ENCODE measurements at regions not wholly inside any gene's neighbourhood (a gene's known extent, or its start where the extent isn't known, plus 50 kb on each side); places are given as distances from the start of the nearest gene placed in this dataset.
"Not testable (repeated sequence)": the region's sequence is repeated elsewhere in the genome, so short reads cannot be mapped to it uniquely, and the experiment has no call there.

DNA sequence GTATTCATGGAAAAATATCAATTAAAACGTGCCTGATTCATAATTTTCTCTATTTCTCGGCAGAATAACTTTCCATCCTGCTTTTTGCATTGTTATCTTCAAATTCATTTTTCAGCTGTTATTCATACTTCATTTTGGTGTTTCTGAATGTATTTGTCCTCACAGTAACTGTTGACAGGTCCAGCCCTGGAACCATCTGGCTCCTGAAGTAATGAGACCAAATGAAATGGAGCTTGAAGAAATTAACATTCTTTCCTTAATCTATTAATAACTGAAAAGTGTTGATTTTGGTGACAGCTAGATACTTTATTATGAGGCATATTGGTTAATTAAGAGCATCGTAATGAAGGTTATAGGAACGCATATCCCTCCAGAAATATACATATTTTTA is 257.0 kb upstream of the MINDY3 start:
- no peak for FAIRE-seq

DNA sequence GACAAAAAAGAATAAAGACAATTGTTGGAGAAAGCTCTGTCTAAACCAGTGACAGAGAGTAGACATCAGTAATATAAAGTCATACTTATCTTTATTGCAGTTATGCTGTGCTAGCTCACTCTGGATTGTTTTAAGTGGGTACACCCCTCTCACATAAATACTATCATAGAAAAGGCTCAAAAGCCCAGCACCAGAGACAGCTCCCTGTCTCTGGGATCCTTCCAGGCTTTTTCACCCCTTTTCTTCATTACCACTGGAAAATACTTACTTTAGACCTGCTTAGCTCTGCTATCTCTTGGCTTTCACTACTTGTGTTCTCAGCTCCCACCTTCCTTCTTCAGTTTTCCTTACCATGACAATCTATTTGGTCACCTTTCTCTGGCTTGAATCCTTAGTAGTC is 259.1 kb upstream of the MINDY3 start:
- no peak for FAIRE-seq

DNA sequence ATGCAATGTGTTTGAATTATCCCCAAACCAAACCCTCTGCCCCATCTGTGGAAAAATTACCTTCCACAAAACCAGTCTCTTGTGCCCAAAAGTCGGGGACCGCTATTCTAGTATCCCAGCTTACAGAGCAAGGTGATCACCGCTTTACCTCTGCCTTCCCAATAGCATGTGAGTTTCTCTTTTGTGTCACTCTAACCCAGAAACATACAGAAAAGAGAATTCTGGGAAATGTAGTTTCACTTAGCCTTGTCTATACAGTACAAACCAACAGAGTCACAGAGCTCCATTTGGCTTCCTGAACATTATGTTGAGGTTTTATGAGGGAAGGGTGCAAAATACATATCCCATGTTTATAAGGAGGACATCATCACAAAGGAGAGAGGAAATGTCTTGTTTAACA is 260.3 kb upstream of the MINDY3 start:
- FAIRE-seq, result no peak

DNA sequence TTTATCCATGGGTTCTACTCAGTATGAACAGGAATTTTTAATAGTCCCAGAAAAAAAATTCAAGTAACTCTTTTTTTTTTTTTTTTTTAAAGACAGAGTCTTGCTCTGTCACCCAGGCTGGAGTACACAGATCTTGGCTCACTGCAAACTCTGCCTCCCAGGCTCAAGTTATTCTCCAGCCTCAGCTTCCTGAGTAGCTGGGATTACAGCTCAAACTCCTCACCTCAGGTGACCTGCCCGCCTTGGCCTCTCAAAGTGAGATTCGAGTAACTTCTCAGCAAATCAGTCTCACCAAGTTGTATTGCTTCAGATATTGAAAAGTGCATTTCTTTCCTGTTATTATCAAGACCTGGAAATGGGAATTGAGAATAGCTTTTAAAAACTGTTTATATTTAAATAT is 281.2 kb upstream of the MINDY3 start:
- no peak for FAIRE-seq

DNA sequence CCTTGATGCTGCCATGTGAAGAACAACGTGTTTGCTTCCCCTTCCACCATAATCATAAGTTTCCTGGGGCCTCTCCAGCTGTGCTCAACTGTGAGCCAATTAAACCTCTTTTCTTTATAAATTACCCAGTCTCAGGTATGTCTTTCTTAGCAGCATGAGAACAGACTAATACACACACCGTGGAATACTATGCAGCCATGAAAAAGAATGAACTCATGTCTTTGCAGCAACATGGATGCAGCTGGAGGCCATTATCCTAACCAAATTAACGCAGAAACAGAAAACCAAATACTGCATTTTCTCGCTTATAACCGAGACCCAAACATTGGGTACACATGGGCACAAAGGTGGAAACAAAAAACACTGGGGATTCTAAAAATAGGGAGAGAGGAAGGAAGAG is 286.7 kb upstream of the MINDY3 start:
- no peak for FAIRE-seq

DNA sequence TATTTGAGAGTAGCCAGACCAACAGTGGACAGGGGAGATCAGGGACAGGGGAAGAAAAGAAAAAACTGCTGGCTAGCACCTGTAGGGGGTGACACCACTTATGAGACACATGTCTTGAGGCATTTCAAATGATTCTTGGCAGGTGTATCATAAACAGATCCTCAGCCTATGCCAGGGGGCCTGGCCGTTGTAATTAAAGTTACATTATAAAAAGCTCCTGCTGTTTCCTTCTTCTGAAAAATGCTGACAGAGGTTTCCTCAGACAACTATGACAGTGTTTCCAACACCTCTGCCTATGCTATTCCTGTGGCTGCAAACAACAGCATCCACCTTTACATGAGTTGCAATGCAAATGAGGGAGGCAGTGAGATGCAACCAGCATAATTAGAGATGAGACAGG is 281.0 kb upstream of the PTER start:
- FAIRE-seq, result no peak

DNA sequence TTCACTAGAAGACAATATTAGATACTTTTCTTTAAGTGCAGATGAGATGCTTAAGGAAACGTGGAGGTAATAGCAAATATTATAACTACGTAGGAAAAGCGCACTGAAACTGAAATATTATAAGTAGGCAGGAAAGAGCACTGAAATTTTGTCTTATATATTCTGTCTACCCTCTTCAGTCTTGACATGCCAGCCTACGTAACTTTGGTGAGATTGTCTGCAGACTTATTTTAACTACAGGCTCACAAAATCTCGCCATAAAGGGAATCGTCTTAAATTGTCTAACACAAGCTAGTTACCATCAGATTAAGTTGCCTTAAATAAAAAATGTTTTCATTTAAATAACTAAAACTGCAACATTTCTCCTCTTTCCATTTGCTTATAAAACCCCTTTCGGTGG is 280.1 kb upstream of the PTER start:
- FAIRE-seq, result no peak

DNA sequence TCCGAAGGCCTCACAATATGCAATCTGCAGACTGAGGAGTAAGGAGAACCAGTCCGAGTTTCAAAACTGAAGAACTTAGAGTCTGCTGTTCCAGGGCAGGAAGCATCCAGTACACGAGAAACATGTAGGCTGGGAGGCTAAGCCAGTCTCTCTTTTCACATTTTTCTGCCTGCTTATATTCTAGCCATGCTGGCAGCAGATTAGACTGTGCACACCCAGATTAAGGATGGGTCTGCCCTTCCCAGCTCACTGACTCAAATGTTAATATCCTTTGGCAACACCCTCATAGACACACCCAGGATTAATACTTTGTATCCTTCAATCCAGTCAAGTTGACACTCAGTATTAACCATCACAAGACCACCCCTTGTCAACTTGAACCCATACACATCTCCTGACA is 271.7 kb upstream of the PTER start:
- not testable (repeated sequence) for FAIRE-seq

DNA sequence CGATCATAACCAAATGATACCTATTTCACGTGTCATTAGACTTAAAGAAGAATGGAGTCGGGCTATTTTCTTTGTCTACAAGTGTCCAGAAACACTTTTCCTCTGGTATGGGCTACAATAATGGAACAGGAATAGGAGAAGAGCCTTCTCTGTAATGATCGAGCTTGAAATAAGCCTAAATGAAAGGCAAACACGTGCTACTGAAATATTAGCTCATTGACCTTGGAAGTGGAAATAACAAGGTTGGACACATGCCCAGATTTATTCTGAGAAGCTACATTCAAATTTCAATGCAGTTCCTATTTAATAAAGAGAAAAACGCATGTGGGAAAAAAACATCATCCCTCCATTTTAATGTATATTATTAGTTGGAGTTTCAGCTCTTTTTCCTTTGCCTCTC is 254.7 kb upstream of the PTER start:
- FAIRE-seq, result no peak

DNA sequence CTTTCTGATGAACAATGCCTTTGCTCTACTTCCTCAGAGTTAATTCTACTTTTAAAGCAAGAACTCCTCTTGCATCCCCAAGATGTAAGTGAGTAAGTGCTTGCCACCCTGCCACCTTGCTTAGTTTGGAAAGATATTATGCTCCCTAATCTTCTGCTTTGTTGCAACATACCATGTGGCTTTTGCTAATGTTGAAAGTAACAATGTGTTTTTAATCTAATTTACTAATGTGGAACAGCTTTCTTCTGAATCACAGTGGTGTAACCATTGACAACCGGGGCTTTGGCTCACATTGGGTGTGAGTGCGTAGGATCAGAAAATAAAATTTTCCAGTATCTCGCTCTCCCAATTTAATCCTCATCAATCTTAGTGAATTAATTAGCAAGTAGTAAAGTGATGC is 254.1 kb upstream of the PTER start:
- no peak for FAIRE-seq

DNA sequence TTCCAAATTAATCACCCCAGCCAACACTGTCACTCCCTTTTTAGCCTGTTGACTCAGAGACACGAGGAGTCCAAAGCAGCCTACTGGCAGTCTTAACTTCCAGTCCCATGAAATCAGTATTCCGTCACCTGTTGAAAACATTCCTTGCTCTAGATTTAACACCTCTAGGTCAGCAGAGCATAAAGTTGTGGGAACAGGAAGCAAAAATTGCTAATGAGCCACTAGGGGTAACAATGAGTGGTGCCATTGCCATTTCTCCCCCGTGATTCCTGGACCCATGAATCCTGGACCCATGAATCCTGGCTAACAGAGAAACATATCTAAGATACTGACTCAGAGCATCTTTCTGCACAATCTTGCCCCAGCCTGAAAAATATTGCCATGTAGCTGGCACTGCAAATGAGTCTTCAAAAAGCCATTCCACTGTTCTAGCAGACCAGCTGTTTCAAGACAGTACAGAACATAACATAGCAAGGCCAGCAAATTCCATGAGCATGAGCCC is 252.7 kb upstream of the PTER start:
- FAIRE-seq, result no peak

DNA sequence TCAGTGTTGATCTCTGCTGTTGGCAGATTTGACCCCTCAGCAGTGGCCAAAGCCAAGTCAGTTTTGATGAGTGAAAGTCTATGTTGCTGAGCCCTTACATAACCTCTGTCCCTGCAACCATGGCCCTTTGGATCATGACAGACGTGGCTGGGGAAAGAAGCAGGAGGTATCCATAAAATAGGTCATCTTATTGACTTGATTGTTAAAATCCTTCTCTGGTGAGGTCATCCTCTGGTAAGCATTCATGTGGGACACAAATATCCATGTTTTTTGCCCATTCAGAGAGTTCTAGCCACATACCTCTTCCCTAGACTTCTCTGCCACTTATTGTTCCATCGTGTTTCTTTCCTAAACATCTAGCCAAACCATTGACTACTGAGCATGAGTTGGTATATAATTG is 251.9 kb upstream of the PTER start:
- no peak for FAIRE-seq

DNA sequence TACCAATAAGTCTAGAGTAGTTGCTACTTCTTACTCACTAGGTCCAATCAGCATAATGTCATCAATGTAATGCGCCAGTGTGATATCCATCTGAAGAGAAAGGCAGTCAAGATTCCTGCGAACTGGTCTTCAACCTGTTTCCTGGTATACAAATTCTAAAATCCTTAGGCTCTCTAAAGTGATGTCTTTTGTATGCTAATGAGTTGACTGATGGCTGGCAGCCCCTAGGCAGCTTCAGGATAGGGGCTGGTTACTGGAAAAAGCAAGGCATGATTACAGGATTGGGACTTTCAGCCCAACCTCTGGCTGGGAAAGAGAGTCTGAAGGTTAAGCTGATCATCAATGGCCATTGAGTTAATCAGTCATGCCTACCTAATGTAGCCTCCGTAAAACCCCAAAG is 250.2 kb upstream of the PTER start:
- FAIRE-seq, result no peak

DNA sequence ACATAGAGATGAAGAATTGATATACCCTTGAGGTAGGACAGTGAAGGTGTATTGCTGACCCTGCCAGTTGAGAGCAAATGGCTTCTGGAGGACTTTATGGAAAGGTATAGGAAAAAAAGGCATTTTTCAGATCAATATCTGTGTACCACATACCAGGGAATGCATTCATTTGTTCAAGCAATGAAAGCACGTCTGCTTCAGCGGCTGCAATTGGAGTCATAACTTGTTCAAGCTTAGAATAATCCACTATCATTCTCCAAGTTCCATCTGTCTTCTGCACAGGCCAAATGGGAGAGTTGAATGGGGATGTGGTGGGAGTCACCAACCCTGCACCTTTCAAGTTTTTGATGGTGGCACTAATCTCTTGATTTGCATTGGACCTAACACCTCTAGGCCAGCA is 249.6 kb upstream of the PTER start:
- FAIRE-seq, result no peak

DNA sequence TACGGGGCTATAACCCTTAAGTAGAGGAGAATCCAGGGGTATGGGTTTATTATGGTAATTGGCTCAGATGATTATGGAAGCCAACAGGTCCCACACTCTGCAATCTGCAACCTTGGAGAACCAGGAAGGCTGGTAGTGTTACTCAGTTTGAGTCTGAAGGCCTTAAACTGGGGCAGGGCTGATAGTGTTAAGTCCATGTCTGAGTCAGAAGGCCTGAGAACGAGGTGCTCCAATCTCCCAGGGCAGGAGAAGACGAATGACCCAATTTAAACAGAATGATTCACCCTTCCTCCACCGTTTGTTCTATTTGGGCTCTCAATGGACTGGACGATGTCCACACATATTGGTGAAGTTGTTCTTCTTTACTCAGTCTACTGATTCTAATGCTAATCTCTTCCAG is 244.5 kb upstream of the PTER start:
- no peak for FAIRE-seq

DNA sequence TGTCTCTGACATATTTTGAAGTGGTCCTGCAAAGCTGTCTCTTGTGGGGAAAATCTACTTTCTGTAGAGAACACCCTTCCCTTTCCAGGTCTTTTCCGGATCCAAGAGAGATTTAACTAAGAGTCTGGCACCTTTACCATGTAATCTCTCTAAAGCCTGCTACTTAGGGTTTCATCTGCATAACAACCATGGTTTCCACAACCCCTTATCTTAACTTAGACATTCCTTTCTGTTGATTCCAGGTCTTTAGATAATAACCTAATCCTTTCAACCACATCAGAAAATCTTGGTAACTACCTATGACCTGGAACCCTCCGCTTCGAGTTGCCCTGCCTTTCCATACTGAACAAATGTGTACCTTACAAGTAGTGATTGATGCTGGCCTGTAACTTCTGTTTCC is 243.6 kb upstream of the PTER start:
- FAIRE-seq, result no peak

DNA sequence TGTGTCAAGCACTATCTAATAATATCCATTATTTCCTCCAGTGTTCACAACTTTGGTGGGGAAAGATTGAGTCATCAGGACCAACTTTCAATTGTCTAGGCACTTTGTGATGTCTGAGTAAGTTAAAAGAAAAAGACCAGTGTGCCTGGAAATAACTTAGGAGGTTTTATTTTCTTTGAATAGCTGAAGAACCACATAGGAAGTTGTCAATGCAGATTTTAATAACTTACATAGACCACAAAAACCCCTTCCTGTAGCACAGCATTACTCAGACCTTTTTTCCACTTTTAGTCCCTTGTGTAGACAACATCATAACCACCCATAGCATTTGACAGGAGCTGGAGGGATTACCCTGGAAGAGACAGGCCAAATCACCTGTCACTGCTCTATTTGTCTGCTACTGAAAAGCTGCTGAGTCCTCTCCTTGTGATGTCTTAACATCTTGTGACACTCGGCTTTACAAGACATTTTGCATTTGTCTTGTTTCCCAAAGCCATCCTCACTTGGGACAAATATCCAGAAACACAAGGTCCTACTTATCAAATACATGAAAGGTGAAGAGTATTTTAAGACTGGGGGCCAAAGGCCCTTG is 241.5 kb upstream of the PTER start:
- no peak for FAIRE-seq

DNA sequence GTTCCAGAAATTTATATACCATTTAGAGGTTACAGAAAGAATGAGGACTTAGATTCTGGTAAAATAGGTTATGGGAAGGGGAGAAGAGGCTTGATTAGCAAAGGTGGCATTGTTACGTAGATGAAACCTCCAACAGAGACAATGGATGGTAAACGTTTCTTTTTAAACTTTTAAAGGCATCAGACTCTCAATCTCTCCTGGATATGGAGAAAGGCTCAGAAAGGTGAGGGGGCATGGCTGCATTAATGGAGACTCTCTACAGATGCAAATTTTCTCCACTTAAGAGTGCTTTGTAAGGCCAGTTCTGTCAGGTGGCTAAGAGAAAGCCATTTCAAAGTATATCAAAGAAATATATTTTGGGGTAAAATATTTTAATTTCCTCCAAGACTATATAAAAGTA is 240.9 kb upstream of the PTER start:
- no peak for FAIRE-seq

DNA sequence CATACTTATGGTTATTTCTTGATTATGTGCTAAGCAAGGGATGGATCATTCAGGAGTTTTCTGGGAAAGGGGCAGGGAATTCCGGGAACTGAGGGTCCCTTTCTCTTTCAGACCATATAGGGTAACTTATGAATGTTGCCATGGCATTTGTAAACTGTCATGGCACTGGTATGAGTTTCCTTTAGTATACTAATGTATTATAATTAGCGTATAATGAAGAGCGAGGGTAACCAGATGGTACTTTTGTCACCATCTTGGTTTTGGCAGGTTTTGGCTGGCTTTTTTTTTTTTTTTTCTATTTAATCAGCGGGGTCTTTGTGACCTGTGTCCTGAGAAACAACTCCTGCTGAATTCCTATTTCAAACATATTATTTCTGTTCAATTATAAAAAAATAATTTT is 237.6 kb upstream of the PTER start:
- no peak for FAIRE-seq

DNA sequence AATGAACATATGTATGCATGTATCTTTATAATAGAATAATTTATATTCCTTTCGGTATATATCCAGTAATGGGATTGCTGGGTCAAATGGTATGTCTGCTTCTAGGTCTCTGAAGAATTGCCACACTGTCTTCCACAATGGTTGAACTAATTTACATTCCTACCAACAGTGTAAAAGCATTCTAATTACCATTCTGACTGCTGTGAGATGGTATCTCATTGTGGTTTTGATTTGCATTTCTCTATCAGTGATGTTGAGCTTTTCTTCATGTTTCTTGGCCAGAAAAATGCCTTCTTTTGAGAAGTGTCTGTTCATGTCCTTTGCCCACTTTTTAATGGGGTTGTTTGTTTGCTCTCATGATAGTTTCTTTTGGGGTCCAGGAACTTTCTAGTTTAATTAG is 213.2 kb upstream of the PTER start:
- not testable (repeated sequence) for FAIRE-seq

DNA sequence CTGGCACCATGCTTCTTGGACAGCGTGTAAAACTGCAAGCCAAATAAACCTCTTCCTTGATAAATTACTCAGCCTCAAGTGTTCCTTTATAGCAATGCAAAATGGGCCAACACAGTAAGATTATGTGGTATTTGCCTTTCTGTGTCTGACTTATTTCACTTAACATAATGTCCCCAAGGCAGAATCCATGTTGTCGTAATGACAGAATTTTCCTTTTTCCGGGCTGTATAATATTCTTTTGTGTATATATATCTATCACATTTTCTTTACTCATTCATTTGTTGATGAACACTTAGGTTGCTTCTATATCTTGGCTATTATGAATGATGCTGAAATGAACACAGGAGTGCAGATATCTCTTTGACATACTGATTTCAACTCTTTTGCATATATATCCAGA is 209.1 kb upstream of the PTER start:
- no peak for FAIRE-seq

DNA sequence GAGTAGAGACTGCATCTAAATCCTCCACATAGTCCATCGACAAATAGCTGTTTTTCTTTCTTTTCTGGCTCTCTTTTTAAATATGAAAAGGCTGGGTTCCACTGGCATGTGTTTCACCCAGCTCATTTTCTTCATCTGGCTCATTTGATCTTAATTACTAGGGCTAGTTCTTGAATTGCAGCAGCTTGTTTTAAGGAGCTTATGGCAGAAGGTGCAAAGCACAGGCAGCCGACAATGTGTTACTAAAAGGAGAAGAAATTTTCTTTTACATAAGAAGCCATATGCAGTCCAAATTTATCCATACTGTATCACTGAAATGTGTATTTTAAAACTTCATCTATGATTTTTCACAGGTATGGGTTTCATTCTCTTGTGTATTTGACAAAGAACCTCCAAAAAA is 205.6 kb upstream of the PTER start:
- no peak for FAIRE-seq

DNA sequence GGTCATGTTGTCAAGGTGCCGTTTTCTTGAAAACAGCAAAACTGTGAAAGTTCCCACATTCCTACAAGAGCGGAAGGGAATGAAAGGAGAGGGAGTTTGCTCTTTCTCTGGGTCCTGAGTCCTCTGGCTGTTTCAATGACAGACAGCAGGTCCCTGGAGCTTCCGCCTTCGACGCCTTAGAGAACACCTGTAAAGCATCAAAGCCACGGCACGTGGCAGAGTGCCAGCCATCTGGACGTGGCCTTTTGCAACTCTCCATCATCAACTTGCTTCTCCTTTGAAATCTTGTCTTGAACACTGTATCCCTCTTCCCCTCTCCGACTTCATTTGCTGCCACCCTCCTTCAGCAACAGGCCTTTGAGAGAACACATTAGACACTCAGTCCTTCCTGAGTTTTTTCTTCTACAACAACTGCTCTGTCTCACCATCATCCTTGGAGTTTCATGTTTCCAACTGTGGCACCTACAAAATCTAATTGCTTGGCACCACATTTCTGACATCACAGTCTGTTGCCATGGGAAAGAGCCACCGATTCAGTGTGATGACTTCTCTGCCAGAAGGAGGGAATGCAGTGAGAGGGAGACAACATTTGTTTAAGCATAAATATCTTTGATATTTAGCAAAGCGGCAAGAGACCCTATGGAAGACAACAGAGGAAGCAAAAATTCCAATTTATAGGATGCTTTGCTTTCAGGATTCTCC is 204.9 kb upstream of the PTER start:
- FAIRE-seq, result no peak

DNA sequence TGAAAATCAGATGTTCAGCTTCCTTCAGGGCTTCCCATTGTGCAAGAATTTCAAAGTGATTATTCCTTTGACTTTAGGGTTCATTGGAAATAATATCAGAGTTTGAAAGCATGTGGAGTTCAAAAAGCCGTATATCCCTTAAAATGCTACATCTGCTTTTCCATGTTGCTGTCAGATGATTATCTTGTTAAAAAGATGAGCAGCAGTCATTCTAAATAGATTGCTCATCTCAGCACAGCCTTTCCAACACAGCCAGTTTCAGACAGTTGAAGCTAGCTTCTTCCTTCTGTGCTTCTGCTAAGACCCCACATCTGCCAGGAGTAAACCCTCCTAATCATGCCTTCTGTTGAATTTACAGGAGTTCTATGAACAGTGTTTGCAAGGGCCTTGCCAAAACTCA is 204.4 kb upstream of the PTER start:
- FAIRE-seq, result no peak

DNA sequence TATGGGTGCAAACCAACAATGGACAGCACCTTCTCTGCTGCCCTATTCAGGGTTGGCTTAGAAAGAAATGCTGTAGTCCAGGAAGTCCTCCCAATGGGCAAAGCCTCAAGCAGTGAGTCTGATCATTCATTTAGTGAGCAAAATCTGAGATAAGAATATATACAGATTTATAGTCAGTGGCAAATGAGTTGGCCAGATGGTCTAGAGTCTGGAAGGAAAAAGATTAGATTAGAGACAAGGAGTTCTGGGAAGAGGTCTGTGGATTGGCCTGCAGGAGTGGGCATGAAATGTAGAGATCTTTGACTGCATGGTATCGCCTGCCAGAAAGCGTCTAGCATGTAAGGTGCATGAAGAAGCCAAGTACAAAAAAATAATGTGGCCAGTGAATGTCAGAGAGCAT is 201.9 kb upstream of the PTER start:
- no peak for FAIRE-seq
